ENCODE measurements at regions not wholly inside any gene's neighbourhood (a gene's known extent, or its start where the extent isn't known, plus 50 kb on each side); places are given as distances from the start of the nearest gene placed in this dataset.

DNA sequence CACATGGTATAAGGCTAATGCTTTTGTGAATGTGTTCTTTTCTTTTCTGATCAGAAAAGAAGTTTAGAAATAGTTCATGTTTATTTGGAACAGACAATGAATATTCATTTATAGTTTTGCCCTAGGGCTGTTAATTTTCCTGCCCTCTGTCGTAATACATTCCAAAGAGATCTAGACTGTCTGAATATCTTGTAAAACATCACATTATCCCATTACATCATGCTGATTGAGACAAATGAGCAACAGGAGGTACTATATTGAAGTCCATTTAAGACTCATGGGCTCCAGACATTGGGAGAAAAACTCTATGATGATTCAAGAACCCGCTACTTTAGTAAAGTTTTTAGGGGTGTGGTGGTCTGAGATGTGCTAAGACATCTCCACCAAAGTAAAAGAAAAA is 121.2 kb upstream of the MAP1B start:
- Mint-ChIP-seq H3K9me3 (ENCODE audit: unreplicated experiment) (peaks cover 17% of the 10 kb centered on the region), H3K27ac (ENCODE audit: unreplicated experiment) (no peak overlapping the region), H3K36me3 (ENCODE audit: insufficient read depth, unreplicated experiment) (no peaks in the 10 kb centered on the region), H3K27me3 (ENCODE audit: insufficient read depth, unreplicated experiment) (peaks cover under 1% of the 10 kb centered on the region), H3K4me3 (ENCODE audit: unreplicated experiment) (no peak overlapping the region), H3K4me1 (ENCODE audit: low read depth, unreplicated experiment) (no peaks in the 10 kb centered on the region)
- Histone ChIP-seq H3K9me3 (no peaks in the 10 kb centered on the region; the same call in 1 of the 2 replicates), H3K4me1 (no peaks in the 10 kb centered on the region), H3K27me3 (replicated peaks; ENCODE audit: control insufficient read depth, insufficient read depth, low read length) (no peaks in the 10 kb centered on the region), H3K36me3 (ENCODE audit: control insufficient read depth, insufficient read depth, low read length) (no peaks in the 10 kb centered on the region), H3K4me3 (ENCODE audit: low read depth, low read length) (no peak overlapping the region)
- no peak for DNase-seq
- intact Hi-C loops (cut with micrococcal nuclease; ENCODE audit: unreplicated experiment), result no loop called here
- ChIA-PET CTCF (no interaction called here), POLR2A (no interaction called here)
- BruUV-seq (replicated peaks), result no TSS peak
- TF ChIP-seq, protein P1, sequence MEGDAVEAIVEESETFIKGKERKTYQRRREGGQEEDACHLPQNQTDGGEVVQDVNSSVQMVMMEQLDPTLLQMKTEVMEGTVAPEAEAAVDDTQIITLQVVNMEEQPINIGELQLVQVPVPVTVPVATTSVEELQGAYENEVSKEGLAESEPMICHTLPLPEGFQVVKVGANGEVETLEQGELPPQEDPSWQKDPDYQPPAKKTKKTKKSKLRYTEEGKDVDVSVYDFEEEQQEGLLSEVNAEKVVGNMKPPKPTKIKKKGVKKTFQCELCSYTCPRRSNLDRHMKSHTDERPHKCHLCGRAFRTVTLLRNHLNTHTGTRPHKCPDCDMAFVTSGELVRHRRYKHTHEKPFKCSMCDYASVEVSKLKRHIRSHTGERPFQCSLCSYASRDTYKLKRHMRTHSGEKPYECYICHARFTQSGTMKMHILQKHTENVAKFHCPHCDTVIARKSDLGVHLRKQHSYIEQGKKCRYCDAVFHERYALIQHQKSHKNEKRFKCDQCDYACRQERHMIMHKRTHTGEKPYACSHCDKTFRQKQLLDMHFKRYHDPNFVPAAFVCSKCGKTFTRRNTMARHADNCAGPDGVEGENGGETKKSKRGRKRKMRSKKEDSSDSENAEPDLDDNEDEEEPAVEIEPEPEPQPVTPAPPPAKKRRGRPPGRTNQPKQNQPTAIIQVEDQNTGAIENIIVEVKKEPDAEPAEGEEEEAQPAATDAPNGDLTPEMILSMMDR (IDR thresholded peaks at IDR 0.05; ENCODE audit: insufficient read depth in 1 of 2, low read depth in 1 of 2, low read length in 1 of 2, severe bottlenecking in 1 of 2, unreplicated experiment in 1 of 2), result no peak

- BruUV-seq (replicated peaks), result no TSS peak
- Mint-ChIP-seq H3K36me3 (ENCODE audit: insufficient read depth, unreplicated experiment) (no peaks in the 10 kb centered on the region), H3K4me3 (ENCODE audit: unreplicated experiment) (no peak overlapping the region), H3K27me3 (ENCODE audit: insufficient read depth, unreplicated experiment) (peaks cover 4% of the 10 kb centered on the region), H3K4me1 (ENCODE audit: low read depth, unreplicated experiment) (no peaks in the 10 kb centered on the region), H3K27ac (ENCODE audit: unreplicated experiment) (no peak overlapping the region), H3K9me3 (ENCODE audit: unreplicated experiment) (no peaks in the 10 kb centered on the region)
- CTCF ChIA-PET, result no interaction called here
- DNase-seq, result no peak
- TF ChIP-seq, protein P1 (IDR thresholded peaks at IDR 0.05; ENCODE audit: insufficient read depth in 1 of 2, low read depth in 1 of 2, low read length in 1 of 2, severe bottlenecking in 1 of 2, unreplicated experiment in 1 of 2), result no peak
- intact Hi-C loops (cut with micrococcal nuclease; ENCODE audit: unreplicated experiment), result no loop called here
- H3K9me3 ChIP-seq, result no peaks in the 10 kb centered on the region
- POLR2A ChIA-PET, result no interaction called here
- no peaks in the 10 kb centered on the region for H3K27me3 ChIP-seq (replicated peaks; ENCODE audit: control insufficient read depth, insufficient read depth, low read length)
- no peaks in the 10 kb centered on the region for H3K36me3 ChIP-seq (ENCODE audit: control insufficient read depth, insufficient read depth, low read length)
- H3K4me1 ChIP-seq, result no peaks in the 10 kb centered on the region
- no peak overlapping the region for H3K4me3 ChIP-seq (ENCODE audit: low read depth, low read length)
Measured at GRCh38 chr5:71988808-71989207, 118.5 kb upstream of the MAP1B start.

DNA sequence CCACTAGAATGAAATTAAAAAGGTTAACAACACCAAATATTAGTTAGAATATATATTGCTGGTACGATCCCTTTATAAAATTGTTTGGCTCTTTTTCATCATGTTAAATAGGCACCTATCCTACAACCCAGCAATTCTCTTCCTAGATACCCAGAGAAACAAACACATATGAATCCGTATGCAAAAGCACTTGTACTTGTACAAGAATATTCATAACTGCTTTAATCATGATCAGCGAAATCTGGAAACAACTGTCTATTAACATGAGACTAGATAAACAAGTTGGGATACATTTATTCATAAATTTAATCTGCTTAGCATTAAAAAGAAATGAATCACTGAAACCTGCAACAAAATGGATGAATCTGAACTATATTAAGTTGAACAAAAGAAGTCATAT is 113.7 kb upstream of the MAP1B start:
- intact Hi-C loops (cut with micrococcal nuclease; ENCODE audit: unreplicated experiment), result no loop called here
- CTCF ChIA-PET, result no interaction called here
- no peak overlapping the region for H3K4me3 Mint-ChIP-seq (ENCODE audit: unreplicated experiment)
- no peak overlapping the region for H3K27ac Mint-ChIP-seq (ENCODE audit: unreplicated experiment)
- no peaks in the 10 kb centered on the region for H3K9me3 Mint-ChIP-seq (ENCODE audit: unreplicated experiment)
- Histone ChIP-seq H3K4me3 (ENCODE audit: low read depth, low read length) (no peak overlapping the region), H3K27me3 (replicated peaks; ENCODE audit: control insufficient read depth, insufficient read depth, low read length) (no peaks in the 10 kb centered on the region), H3K36me3 (ENCODE audit: control insufficient read depth, insufficient read depth, low read length) (no peaks in the 10 kb centered on the region), H3K9me3 (no peaks in the 10 kb centered on the region), H3K4me1 (no peaks in the 10 kb centered on the region)
- no TSS peak for BruUV-seq (replicated peaks)
- POLR2A ChIA-PET, result no interaction called here
- no peaks in the 10 kb centered on the region for H3K4me1 Mint-ChIP-seq (ENCODE audit: low read depth, unreplicated experiment)
- peaks cover 8% of the 10 kb centered on the region for H3K27me3 Mint-ChIP-seq (ENCODE audit: insufficient read depth, unreplicated experiment)
- TF ChIP-seq, protein P1 (IDR thresholded peaks at IDR 0.05; ENCODE audit: insufficient read depth in 1 of 2, low read depth in 1 of 2, low read length in 1 of 2, severe bottlenecking in 1 of 2, unreplicated experiment in 1 of 2), result no peak
- no peak for DNase-seq
- no peaks in the 10 kb centered on the region for H3K36me3 Mint-ChIP-seq (ENCODE audit: insufficient read depth, unreplicated experiment)
